ENCODE measurements at regions not wholly inside any gene's neighbourhood (a gene's known extent, or its start where the extent isn't known, plus 50 kb on each side); places are given as distances from the start of the nearest gene placed in this dataset.
A peak's percentile ranks its signal among the peaks of the same experiment; 100 is the strongest.

DNA sequence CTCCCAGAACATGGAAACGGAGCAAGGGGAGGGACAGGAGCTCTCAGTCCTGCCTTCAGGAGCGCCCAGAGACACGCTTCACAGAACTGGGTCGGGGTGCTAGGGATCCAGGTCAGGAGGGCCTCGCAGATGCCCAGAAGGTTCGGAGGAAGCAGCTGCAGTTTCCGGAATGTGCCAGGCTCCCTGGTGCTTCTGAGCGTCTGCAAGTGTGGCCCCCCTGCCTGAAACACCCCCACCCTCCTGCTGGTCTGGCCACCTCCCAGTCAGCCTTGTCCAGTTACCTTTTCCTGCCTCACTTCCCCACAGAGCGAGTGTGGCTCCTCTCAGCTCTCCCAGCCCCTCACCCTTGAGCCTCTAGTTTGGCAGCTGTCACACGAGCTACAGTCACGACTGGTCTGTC lies 88.3 kb upstream of the TAF1B start:
- peak in 1 of 2 donors; percentile 6 for DNase-seq
- H3K27me3 ChIP-seq = peaks cover 0 to 8% of the 10 kb centered on the region in 2 donors
- H3K27ac ChIP-seq = no peak overlapping the region
- H3K4me1 ChIP-seq = peaks cover 0 to 28% (median 20%) of the 10 kb centered on the region in 4 donors
- H3K36me3 ChIP-seq = no peaks in the 10 kb centered on the region
- no peak overlapping the region for H3K4me3 ChIP-seq
- intact Hi-C loops (cut with DNase I; ENCODE audit: low total_unique reads) = no loop called here
- TF ChIP-seq, protein P1, sequence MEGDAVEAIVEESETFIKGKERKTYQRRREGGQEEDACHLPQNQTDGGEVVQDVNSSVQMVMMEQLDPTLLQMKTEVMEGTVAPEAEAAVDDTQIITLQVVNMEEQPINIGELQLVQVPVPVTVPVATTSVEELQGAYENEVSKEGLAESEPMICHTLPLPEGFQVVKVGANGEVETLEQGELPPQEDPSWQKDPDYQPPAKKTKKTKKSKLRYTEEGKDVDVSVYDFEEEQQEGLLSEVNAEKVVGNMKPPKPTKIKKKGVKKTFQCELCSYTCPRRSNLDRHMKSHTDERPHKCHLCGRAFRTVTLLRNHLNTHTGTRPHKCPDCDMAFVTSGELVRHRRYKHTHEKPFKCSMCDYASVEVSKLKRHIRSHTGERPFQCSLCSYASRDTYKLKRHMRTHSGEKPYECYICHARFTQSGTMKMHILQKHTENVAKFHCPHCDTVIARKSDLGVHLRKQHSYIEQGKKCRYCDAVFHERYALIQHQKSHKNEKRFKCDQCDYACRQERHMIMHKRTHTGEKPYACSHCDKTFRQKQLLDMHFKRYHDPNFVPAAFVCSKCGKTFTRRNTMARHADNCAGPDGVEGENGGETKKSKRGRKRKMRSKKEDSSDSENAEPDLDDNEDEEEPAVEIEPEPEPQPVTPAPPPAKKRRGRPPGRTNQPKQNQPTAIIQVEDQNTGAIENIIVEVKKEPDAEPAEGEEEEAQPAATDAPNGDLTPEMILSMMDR (IDR thresholded peaks at IDR 0.05) = no peak
- no peaks in the 10 kb centered on the region for H3K9me3 ChIP-seq

GRCh38 chr2:9755638-9756037 lies 87.6 kb upstream of the TAF1B start:
- Histone ChIP-seq H3K4me1 (peaks cover 0 to 28% (median 20%) of the 10 kb centered on the region in 4 donors), H3K9me3 (no peaks in the 10 kb centered on the region), H3K36me3 (no peaks in the 10 kb centered on the region), H3K4me3 (no peak overlapping the region), H3K27ac (no peak overlapping the region), H3K27me3 (peaks cover 0 to 8% of the 10 kb centered on the region in 2 donors)
- TF ChIP-seq, protein P1 (IDR thresholded peaks at IDR 0.05) = no peak
- DNase-seq = peak in 1 of 2 donors; percentile 5
- intact Hi-C loops (cut with DNase I; ENCODE audit: low total_unique reads) = no loop called here

- intact Hi-C loops (cut with DNase I; ENCODE audit: low total_unique reads) = no loop called here
- peaks cover 0 to 8% of the 10 kb centered on the region in 2 donors for H3K27me3 ChIP-seq
- no peak overlapping the region for H3K4me3 ChIP-seq
- H3K4me1 ChIP-seq = peaks cover 0 to 28% (median 20%) of the 10 kb centered on the region in 4 donors
- TF ChIP-seq, protein P1 (IDR thresholded peaks at IDR 0.05) = no peak
- H3K36me3 ChIP-seq = no peaks in the 10 kb centered on the region
- no peak overlapping the region for H3K27ac ChIP-seq
- peak in 1 of 2 donors; percentile 17 for DNase-seq
- no peaks in the 10 kb centered on the region for H3K9me3 ChIP-seq
Observed at GRCh38 chr2:9756692-9757250, 86.5 kb upstream of the TAF1B start.

DNA sequence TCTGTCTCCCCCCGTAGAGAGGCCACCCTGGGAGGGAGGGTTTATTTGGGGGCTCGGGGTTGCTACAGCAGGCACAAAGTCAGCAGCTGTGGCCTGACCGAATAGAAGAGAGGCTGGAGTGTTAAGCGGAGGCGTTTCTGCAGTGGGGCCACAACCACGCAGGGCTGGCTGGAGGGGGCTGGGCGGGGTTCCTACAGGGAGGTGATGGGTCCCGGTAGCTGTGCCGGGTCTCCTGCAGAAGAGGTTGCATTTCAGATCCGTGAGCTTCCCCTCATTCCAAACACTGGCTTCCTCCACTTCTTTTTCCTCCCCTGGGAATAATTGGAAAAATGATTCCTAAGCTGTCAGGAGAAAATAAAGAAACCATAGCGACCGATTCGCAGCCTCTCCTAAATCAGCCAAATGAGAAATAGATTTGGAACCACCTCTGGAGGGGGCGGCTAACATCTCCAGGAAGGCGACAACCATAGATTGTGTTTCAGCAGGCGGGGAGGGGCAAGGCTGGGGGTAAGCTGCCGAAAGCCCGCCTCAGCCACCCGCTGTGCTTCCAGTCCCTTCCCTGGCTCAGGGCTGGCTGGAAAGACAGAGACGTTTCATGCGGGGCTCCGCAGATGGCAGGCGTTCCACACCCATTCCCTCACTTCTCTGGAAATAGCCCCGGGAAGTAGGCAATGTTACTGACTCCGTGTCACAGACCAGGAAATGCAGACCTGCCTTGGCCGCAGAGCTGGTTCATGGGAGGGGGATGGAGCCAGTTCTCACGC lies 85.6 kb upstream of the TAF1B start:
- H3K27ac ChIP-seq = peak overlapping the region; percentile 28 to 44
- peaks cover 0 to 28% (median 19%) of the 10 kb centered on the region in 4 donors for H3K4me1 ChIP-seq
- peak in 1 of 2 donors; percentile 28 for DNase-seq
- peaks cover 0 to 7% of the 10 kb centered on the region in 2 donors for H3K27me3 ChIP-seq
- intact Hi-C loops (cut with DNase I; ENCODE audit: low total_unique reads) = no loop called here
- no peaks in the 10 kb centered on the region for H3K36me3 ChIP-seq
- no peaks in the 10 kb centered on the region for H3K9me3 ChIP-seq
- H3K4me3 ChIP-seq = peak overlapping the region; percentile 38 to 45
- TF ChIP-seq, protein P1 (IDR thresholded peaks at IDR 0.05) = no peak

GRCh38 chr2:9758741-9759140 lies 84.5 kb upstream of the TAF1B start:
- TF ChIP-seq, protein P1 (IDR thresholded peaks at IDR 0.05) = no peak
- no peak overlapping the region for H3K27ac ChIP-seq
- DNase-seq = no peak
- peaks cover 0 to 23% (median 15%) of the 10 kb centered on the region in 4 donors for H3K4me1 ChIP-seq
- no peaks in the 10 kb centered on the region for H3K36me3 ChIP-seq
- H3K27me3 ChIP-seq = peaks cover 0 to 1% of the 10 kb centered on the region in 2 donors
- no peaks in the 10 kb centered on the region for H3K9me3 ChIP-seq
- H3K4me3 ChIP-seq = no peak overlapping the region
- intact Hi-C loops (cut with DNase I; ENCODE audit: low total_unique reads) = no loop called here
